Trophoblast cell (in vitro differentiated cells and primary cell): ENCODE measurements at regions not wholly inside any gene's neighbourhood (a gene's known extent, or its start where the extent isn't known, plus 50 kb on each side); places are given as distances from the start of the nearest gene placed in this dataset.

Source experiments
- DNase-seq, 2 donors: peaks; one replicate each; pipeline ENCODE4 v3.0.0-alpha.2; 2016
- H2AFZ ChIP-seq: 2 replicates; pipeline ENCODE4 v1.6.1; 2013; ENCODE audit warnings: low read length, moderate library complexity, mild to moderate bottlenecking; ENCODE audit not compliant: insufficient read depth, poor library complexity
- H2AK5ac ChIP-seq: 2 replicates; pipeline ENCODE4 v1.6.1; 2013; ENCODE audit warnings: mild to moderate bottlenecking, low read length
- H2BK120ac ChIP-seq: 2 replicates; pipeline ENCODE4 v1.6.1; 2013; ENCODE audit warnings: low read length, mild to moderate bottlenecking, moderate library complexity; ENCODE audit not compliant: insufficient read depth, poor library complexity
- H2BK12ac ChIP-seq: 2 replicates; pipeline ENCODE4 v1.6.1; 2013; ENCODE audit warnings: mild to moderate bottlenecking, low read length, moderate library complexity
- H2BK5ac ChIP-seq: 2 replicates; pipeline ENCODE4 v1.6.1; 2013; ENCODE audit warnings: low read length, low read depth, moderate library complexity, mild to moderate bottlenecking; ENCODE audit not compliant: poor library complexity
- H3K14ac ChIP-seq: 2 replicates; pipeline ENCODE4 v1.6.1; 2013; ENCODE audit warnings: mild to moderate bottlenecking, low read length
- H3K18ac ChIP-seq: 2 replicates; pipeline ENCODE4 v1.6.1; 2013; ENCODE audit warnings: mild to moderate bottlenecking, low read length
- H3K23ac ChIP-seq: 2 replicates; pipeline ENCODE4 v1.6.1; 2013; ENCODE audit warnings: low read length
- H3K27ac ChIP-seq: 2 replicates; pipeline ENCODE4 v1.5.1; 2013; ENCODE audit warnings: low read depth, mild to moderate bottlenecking, inconsistent platforms, low read length, moderate library complexity
- H3K27me3 ChIP-seq: 2 replicates; pipeline ENCODE4 v1.6.1; 2013; ENCODE audit warnings: inconsistent platforms, mild to moderate bottlenecking, low read length, moderate library complexity; ENCODE audit not compliant: insufficient read depth
- H3K36me3 ChIP-seq, 2 experiments: 1 replicate in 1 of 2; 2 replicates in 1 of 2; pipeline ENCODE4 v1.6.1; 2013; ENCODE audit warnings: low read length in 2 of 2, mild to moderate bottlenecking in 2 of 2, moderate library complexity in 1 of 2; ENCODE audit not compliant: insufficient read depth in 2 of 2, control insufficient read depth in 1 of 2
- H3K4ac ChIP-seq: 2 replicates; pipeline ENCODE4 v1.6.1; 2013; ENCODE audit warnings: low read depth, mild to moderate bottlenecking, low read length, moderate library complexity
- H3K4me1 ChIP-seq, 2 experiments: 1 replicate in 1 of 2; 2 replicates in 1 of 2; pipeline ENCODE4 v1.6.1; 2013; ENCODE audit warnings: low read length in 2 of 2, mild to moderate bottlenecking in 2 of 2, moderate library complexity in 1 of 2; ENCODE audit not compliant: insufficient read depth in 2 of 2, control insufficient read depth in 1 of 2
- H3K4me2 ChIP-seq: 2 replicates; pipeline ENCODE4 v1.6.1; 2013; ENCODE audit warnings: inconsistent platforms, mild to moderate bottlenecking, low read length, moderate library complexity
- H3K4me3 ChIP-seq: 2 replicates; pipeline ENCODE4 v1.5.1; 2013; ENCODE audit warnings: mild to moderate bottlenecking, low read depth, low read length, inconsistent platforms
- H3K79me1 ChIP-seq: one replicate; pipeline ENCODE4 v1.6.1; 2013; ENCODE audit warnings: low read length
- H3K79me2 ChIP-seq: 2 replicates; pipeline ENCODE4 v1.6.1; 2013; ENCODE audit warnings: low read length, mild to moderate bottlenecking; ENCODE audit not compliant: control insufficient read depth, insufficient read depth, poor library complexity
- H3K9ac ChIP-seq: 2 replicates; pipeline ENCODE4 v1.6.1; 2013; ENCODE audit warnings: mild to moderate bottlenecking, low read length
- H3K9me3 ChIP-seq: 2 replicates; pipeline ENCODE4 v1.6.1; 2013; ENCODE audit warnings: low read depth, mild to moderate bottlenecking, control low read depth, inconsistent platforms, low read length; ENCODE audit not compliant: insufficient read depth
- H4K12ac ChIP-seq: 2 replicates; pipeline ENCODE4 v1.6.1; 2013; ENCODE audit warnings: low read depth, mild to moderate bottlenecking, low read length, moderate library complexity
- H4K8ac ChIP-seq: 2 replicates; pipeline ENCODE4 v1.6.1; 2013; ENCODE audit warnings: low read depth, mild to moderate bottlenecking, low read length, moderate library complexity
- H4K91ac ChIP-seq: one replicate; pipeline ENCODE4 v1.6.1; 2013; ENCODE audit warnings: low read depth, mild to moderate bottlenecking, low read length, moderate library complexity
- WGBS: extraction: QIAGEN DNeasy Blood & Tissue Kit; methylation state at CpG from one replicate; pipeline ENCODE4 v1.1.7; 2013; ENCODE audit warnings: missing lambda C conversion rate; ENCODE audit not compliant: insufficient read length, insufficient coverage; ENCODE audit errors: extremely low coverage; 5-methylcytosine and 5-hydroxymethylcytosine counted together

DNA sequence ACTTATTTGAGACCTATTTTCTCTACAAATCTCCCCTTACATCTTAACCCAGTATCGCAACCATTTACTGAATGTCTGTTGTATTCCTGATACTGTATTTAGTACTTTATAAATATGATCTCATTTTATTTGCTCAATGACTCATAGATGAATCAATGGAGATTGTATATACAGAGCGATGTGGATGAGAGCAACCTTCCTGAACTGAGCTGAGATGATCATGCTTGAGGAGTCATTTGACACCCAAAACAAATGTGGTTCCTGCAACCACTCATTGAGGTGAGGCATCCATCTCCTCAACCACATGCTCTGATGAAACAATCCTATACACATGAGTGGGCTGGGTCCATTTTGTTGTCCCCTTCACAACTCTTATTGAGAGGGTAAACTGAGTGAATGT, 250.0 kb downstream of the CDC14C start:
- Histone ChIP-seq H3K4me1 (no peaks in the 10 kb centered on the region), H3K18ac (no peak overlapping the region), H3K36me3 (no peaks in the 10 kb centered on the region), H2AK5ac (no peak overlapping the region), H3K4me3 (no peak overlapping the region), H4K8ac (no peak overlapping the region), H3K79me2 (no peaks in the 10 kb centered on the region), H3K79me1 (no peaks in the 10 kb centered on the region), H3K23ac (no peak overlapping the region), H3K14ac (no peak overlapping the region), H3K27ac (no peak overlapping the region), H2BK12ac (no peak overlapping the region), H2BK120ac (no peak overlapping the region), H3K4ac (no peak overlapping the region), H3K9me3 (no peaks in the 10 kb centered on the region), H3K4me2 (no peak overlapping the region), H2BK5ac (no peak overlapping the region), H4K91ac (no peak overlapping the region), H4K12ac (no peak overlapping the region), H3K27me3 (no peaks in the 10 kb centered on the region), H2AFZ (no peak overlapping the region), H3K9ac (no peak overlapping the region)
- WGBS: no CpG with 5 or more reads among the region's 2 CpGs
- DNase-seq: no peak

GRCh38 chr7:49187543-49188268, 263.4 kb downstream of the CDC14C start:
- no peak overlapping the region for H2AFZ ChIP-seq
- H3K79me2 ChIP-seq: no peaks in the 10 kb centered on the region
- H3K4me1 ChIP-seq: no peaks in the 10 kb centered on the region
- H2BK5ac ChIP-seq: no peak overlapping the region
- H3K27me3 ChIP-seq: no peaks in the 10 kb centered on the region
- H3K23ac ChIP-seq: no peak overlapping the region
- no CpG with 5 or more reads among the region's 3 CpGs for WGBS
- no peak overlapping the region for H2BK120ac ChIP-seq
- H3K4me2 ChIP-seq: no peak overlapping the region
- H2AK5ac ChIP-seq: no peak overlapping the region
- H3K4ac ChIP-seq: no peak overlapping the region
- H3K18ac ChIP-seq: no peak overlapping the region
- no peak overlapping the region for H4K8ac ChIP-seq
- no peak overlapping the region for H4K91ac ChIP-seq
- DNase-seq: no peak
- H3K9ac ChIP-seq: no peak overlapping the region
- no peaks in the 10 kb centered on the region for H3K9me3 ChIP-seq
- no peak overlapping the region for H3K4me3 ChIP-seq
- H4K12ac ChIP-seq: no peak overlapping the region
- H3K36me3 ChIP-seq: no peaks in the 10 kb centered on the region
- H3K27ac ChIP-seq: no peak overlapping the region
- H3K14ac ChIP-seq: no peak overlapping the region
- H3K79me1 ChIP-seq: no peaks in the 10 kb centered on the region
- H2BK12ac ChIP-seq: no peak overlapping the region

GRCh38 chr7:49228426-49229098, 304.2 kb downstream of the CDC14C start:
- Histone ChIP-seq H4K8ac (no peak overlapping the region), H2BK12ac (no peak overlapping the region), H3K4me1 (no peaks in the 10 kb centered on the region), H3K4me3 (no peak overlapping the region), H3K79me1 (no peaks in the 10 kb centered on the region), H4K12ac (no peak overlapping the region), H3K18ac (no peak overlapping the region), H3K4me2 (no peak overlapping the region), H3K27me3 (no peaks in the 10 kb centered on the region), H2AK5ac (no peak overlapping the region), H3K9ac (no peak overlapping the region), H2AFZ (no peak overlapping the region), H2BK5ac (no peak overlapping the region), H3K4ac (no peak overlapping the region), H2BK120ac (no peak overlapping the region), H3K14ac (no peak overlapping the region), H3K23ac (no peak overlapping the region), H3K9me3 (peaks cover 2% of the 10 kb centered on the region), H4K91ac (no peak overlapping the region), H3K79me2 (no peaks in the 10 kb centered on the region), H3K36me3 (no peaks in the 10 kb centered on the region), H3K27ac (no peak overlapping the region)
- DNase-seq: no peak
- no CpG with 5 or more reads among the region's 2 CpGs for WGBS

- H3K4me1 ChIP-seq: no peaks in the 10 kb centered on the region
- no peak overlapping the region for H2AK5ac ChIP-seq
- H4K12ac ChIP-seq: no peak overlapping the region
- no CpG with 5 or more reads among the region's 6 CpGs for WGBS
- H3K9ac ChIP-seq: no peak overlapping the region
- H3K36me3 ChIP-seq: no peaks in the 10 kb centered on the region
- H4K91ac ChIP-seq: no peak overlapping the region
- H3K18ac ChIP-seq: no peak overlapping the region
- no peak overlapping the region for H2BK120ac ChIP-seq
- H3K4me3 ChIP-seq: no peak overlapping the region
- H3K79me2 ChIP-seq: no peaks in the 10 kb centered on the region
- no peak overlapping the region for H3K27ac ChIP-seq
- H2AFZ ChIP-seq: no peak overlapping the region
- H3K14ac ChIP-seq: no peak overlapping the region
- H3K27me3 ChIP-seq: no peaks in the 10 kb centered on the region
- no peak for DNase-seq
- no peaks in the 10 kb centered on the region for H3K79me1 ChIP-seq
- H3K4ac ChIP-seq: no peak overlapping the region
- peaks cover 2% of the 10 kb centered on the region for H3K9me3 ChIP-seq
- no peak overlapping the region for H4K8ac ChIP-seq
- H2BK12ac ChIP-seq: no peak overlapping the region
- no peak overlapping the region for H3K23ac ChIP-seq
- H2BK5ac ChIP-seq: no peak overlapping the region
- no peak overlapping the region for H3K4me2 ChIP-seq
Measured at GRCh38 chr7:49229246-49229645, 304.9 kb downstream of the CDC14C start.
